ENCODE measurements at regions not wholly inside any gene's neighbourhood (a gene's known extent, or its start where the extent isn't known, plus 50 kb on each side); places are given as distances from the start of the nearest gene placed in this dataset.

- no peak for ATAC-seq
- intact Hi-C loops (cut with DNase I, micrococcal nuclease), result no loop called here
- TF ChIP-seq, protein P1, sequence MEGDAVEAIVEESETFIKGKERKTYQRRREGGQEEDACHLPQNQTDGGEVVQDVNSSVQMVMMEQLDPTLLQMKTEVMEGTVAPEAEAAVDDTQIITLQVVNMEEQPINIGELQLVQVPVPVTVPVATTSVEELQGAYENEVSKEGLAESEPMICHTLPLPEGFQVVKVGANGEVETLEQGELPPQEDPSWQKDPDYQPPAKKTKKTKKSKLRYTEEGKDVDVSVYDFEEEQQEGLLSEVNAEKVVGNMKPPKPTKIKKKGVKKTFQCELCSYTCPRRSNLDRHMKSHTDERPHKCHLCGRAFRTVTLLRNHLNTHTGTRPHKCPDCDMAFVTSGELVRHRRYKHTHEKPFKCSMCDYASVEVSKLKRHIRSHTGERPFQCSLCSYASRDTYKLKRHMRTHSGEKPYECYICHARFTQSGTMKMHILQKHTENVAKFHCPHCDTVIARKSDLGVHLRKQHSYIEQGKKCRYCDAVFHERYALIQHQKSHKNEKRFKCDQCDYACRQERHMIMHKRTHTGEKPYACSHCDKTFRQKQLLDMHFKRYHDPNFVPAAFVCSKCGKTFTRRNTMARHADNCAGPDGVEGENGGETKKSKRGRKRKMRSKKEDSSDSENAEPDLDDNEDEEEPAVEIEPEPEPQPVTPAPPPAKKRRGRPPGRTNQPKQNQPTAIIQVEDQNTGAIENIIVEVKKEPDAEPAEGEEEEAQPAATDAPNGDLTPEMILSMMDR (IDR thresholded peaks at IDR 0.05), result no peak
- Histone ChIP-seq H3K36me3 (ENCODE audit: low read depth) (no peaks in the 10 kb centered on the region), H3K4me3 (no peak overlapping the region), H3K4me1 (ENCODE audit: low read depth) (peaks cover 25% of the 10 kb centered on the region), H3K9me3 (no peaks in the 10 kb centered on the region)
- no peak for DNase-seq
Observed at GRCh38 chr3:193972832-193973231, 163.1 kb upstream of the HES1 start.

DNA sequence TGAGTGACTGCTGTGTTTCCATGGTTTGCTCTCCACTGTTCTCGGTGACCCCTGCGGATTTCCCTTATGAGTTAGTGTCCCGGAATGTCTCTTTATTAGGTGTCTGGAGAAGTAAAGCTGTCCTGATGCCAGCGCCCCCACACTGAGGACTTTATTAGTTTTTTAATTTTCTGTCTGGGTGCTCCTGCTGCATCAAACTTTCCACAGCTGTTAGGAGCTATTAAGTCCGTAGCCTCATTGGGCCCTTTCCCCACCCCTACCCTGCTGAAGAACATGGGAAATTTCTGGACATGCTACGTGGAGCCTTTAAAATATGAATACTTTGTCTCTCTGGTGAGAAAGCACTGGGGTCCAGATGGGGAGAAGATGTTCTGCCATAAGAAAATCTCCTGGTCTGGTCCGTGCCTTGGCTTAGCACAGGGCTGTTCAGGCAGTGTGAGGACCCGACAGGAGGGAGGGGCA is 161.7 kb upstream of the HES1 start:
- intact Hi-C loops (cut with DNase I, micrococcal nuclease), result no loop called here
- no peak for DNase-seq
- ATAC-seq, result no peak
- H3K4me3 ChIP-seq, result no peak overlapping the region
- no peaks in the 10 kb centered on the region for H3K9me3 ChIP-seq
- H3K4me1 ChIP-seq (ENCODE audit: low read depth), result peaks cover 25% of the 10 kb centered on the region
- TF ChIP-seq, protein P1 (IDR thresholded peaks at IDR 0.05), result no peak
- no peaks in the 10 kb centered on the region for H3K36me3 ChIP-seq (ENCODE audit: low read depth)

DNA sequence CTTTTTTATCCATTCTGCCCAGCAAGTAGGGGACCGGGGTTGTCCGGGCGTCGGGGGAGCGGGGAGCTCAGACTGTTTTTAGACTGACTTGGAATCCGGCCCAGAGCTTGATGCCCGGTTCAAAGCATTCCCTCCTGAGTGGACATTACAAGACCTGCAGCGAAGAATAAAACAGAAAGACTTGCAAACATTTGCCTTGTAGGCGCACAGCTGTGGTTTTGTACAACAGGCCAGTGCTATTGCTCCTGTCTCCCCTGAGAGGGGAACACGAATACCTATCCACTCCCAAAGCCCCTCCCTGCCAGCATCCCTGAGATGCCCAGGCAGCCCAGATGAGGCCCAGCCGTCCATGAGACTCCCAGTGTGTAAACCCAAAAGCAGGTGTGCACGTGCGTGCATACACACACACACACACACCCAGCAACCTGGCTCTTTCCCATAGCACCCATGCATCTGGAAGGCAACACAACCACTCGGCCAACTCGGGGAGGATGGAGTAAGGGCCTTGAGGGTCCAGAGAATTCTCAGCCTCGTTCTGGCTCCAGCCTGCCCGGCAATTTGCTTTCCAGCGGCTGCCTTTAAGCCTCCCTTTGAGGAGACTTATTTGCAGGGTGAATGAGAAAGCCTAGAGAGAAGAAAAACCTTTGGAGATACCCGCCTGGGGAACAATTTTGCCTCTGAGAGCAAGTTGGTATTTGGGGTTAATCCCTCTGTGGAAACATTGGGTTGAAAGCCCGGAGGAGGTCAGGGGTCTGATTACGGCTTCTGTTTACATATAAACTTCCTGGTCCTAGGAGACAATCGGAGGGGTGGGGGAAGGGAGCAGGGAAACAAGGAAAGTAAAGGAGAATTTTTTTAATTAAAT is 161.0 kb upstream of the HES1 start:
- H3K9me3 ChIP-seq, result no peaks in the 10 kb centered on the region
- intact Hi-C loops (cut with DNase I, micrococcal nuclease), result no loop called here
- TF ChIP-seq, protein P1 (IDR thresholded peaks at IDR 0.05), result no peak
- peaks cover 25% of the 10 kb centered on the region for H3K4me1 ChIP-seq (ENCODE audit: low read depth)
- ATAC-seq (no peak), DNase-seq (peak in 1 of 3 donors; percentile 51)
- no peaks in the 10 kb centered on the region for H3K36me3 ChIP-seq (ENCODE audit: low read depth)
- no peak overlapping the region for H3K4me3 ChIP-seq

DNA sequence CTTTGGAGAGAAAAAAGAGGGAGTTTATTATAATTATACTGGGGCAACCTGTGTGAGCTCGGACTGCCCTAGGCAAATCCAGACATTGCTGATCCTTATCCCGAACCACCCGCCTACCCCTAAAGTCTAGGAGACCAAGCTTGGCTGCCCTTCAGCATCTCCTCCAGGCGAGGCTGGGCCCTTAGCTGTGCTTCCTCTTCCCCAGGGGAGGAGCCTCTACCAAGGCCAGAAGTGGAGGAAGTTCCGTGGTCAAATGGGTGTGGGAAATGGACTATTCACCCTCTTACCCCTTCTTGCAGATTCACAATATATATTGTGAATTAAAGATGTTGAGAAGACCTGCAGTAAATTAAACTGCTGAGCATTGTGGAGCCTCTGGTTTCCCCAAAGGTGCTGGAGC is 158.3 kb upstream of the HES1 start:
- intact Hi-C loops (cut with DNase I, micrococcal nuclease), result no loop called here
- TF ChIP-seq, protein P1 (IDR thresholded peaks at IDR 0.05), result no peak
- Histone ChIP-seq H3K36me3 (ENCODE audit: low read depth) (no peaks in the 10 kb centered on the region), H3K4me1 (ENCODE audit: low read depth) (peaks cover 12% of the 10 kb centered on the region), H3K9me3 (no peaks in the 10 kb centered on the region), H3K4me3 (no peak overlapping the region)
- DNase-seq, result peak in 1 of 3 donors; percentile 27
- peak; percentile 51 for ATAC-seq

DNA sequence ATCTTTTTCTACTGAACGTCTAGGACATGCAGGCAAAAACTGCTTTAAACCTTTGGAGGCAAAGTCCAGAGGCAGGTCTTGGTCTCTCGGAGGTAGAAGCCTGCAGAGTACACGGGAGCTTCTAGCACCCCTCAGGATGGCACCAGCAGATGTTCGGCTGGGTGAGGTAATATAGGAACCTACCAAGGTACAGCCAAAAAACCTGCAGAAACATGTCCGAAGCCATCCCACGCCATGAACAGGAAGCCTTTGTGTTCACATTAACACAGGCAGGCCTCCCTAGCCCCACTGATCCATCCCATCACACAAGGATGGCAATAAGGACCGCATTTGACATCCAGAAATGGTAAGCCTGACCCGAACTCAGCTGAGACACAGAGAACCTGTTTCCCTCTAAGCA is 157.9 kb upstream of the HES1 start:
- intact Hi-C loops (cut with DNase I, micrococcal nuclease), result no loop called here
- ATAC-seq, result no peak
- Histone ChIP-seq H3K4me1 (ENCODE audit: low read depth) (peaks cover 15% of the 10 kb centered on the region), H3K9me3 (no peaks in the 10 kb centered on the region), H3K4me3 (no peak overlapping the region), H3K36me3 (ENCODE audit: low read depth) (no peaks in the 10 kb centered on the region)
- no peak for DNase-seq
- TF ChIP-seq, protein P1 (IDR thresholded peaks at IDR 0.05), result no peak
